ENCODE measurements at regions not wholly inside any gene's neighbourhood (a gene's known extent, or its start where the extent isn't known, plus 50 kb on each side); places are given as distances from the start of the nearest gene placed in this dataset.

DNA sequence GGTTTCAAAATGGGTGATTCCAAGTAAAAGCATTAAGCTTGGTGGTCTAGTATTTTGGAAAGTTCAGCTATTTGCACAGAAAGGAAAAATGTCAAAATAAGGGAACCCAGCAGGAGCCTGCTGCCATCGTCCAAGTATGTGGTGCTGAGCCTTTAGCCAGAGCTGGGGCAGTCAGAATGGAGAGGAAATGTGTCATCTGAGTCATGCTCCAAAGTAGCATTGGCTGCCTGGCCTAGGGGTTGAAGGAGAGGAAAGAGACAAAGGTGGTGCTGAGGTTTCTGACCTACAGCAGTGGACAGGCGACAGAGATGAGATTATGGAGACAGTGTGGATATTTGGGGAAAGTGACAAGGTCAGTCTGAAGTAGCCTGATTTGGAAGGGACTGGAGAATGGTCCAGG is 103.9 kb downstream of the PLCE1 start:
- H3K27me3 ChIP-seq = no peaks in the 10 kb centered on the region
- no peaks in the 10 kb centered on the region for H3K4me1 ChIP-seq
- no peak overlapping the region for H3K27ac ChIP-seq
- no peak for DNase-seq
- ATAC-seq = no peak
- no peaks in the 10 kb centered on the region for H3K9me3 ChIP-seq
- TF ChIP-seq, protein P1, sequence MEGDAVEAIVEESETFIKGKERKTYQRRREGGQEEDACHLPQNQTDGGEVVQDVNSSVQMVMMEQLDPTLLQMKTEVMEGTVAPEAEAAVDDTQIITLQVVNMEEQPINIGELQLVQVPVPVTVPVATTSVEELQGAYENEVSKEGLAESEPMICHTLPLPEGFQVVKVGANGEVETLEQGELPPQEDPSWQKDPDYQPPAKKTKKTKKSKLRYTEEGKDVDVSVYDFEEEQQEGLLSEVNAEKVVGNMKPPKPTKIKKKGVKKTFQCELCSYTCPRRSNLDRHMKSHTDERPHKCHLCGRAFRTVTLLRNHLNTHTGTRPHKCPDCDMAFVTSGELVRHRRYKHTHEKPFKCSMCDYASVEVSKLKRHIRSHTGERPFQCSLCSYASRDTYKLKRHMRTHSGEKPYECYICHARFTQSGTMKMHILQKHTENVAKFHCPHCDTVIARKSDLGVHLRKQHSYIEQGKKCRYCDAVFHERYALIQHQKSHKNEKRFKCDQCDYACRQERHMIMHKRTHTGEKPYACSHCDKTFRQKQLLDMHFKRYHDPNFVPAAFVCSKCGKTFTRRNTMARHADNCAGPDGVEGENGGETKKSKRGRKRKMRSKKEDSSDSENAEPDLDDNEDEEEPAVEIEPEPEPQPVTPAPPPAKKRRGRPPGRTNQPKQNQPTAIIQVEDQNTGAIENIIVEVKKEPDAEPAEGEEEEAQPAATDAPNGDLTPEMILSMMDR (IDR thresholded peaks at IDR 0.05 in 4 of 5, conservative IDR thresholded peaks at IDR 0.05 in 1 of 5) = no peak
- no peak for TF ChIP-seq POLR2A (IDR thresholded peaks at IDR 0.05)
- in situ Hi-C loops (cut with MboI; ENCODE audit: low sequenced_read_pairs in 4 of 4) (no loop called here), intact Hi-C loops (cut with DNase I; ENCODE audit: low total_unique reads) (no loop called here)
- no peaks in the 10 kb centered on the region for H3K36me3 ChIP-seq
- no peak overlapping the region for H3K4me3 ChIP-seq

DNA sequence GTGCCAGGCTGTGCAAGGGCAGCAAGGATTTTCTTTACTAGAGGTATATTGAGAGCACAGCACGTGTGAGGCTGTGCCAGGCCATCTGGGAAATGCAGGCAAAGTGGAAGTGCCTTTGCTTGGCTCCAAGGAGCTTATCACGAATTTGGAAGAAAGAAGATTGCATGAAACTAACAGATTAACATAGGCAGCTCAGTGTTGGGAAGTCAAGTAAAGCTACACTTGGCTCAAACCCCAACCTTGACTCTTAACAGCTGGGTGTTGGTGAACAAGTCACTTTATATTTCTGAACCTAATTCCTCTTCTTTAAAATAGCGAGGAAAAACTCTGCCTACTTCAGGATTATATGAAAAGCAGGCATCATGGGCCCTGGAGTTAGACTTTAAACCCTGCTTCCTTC is 105.2 kb downstream of the PLCE1 start:
- no peaks in the 10 kb centered on the region for H3K9me3 ChIP-seq
- no peak overlapping the region for H3K4me3 ChIP-seq
- no peak for DNase-seq
- intact Hi-C loops (cut with DNase I; ENCODE audit: low total_unique reads) (no loop called here), in situ Hi-C loops (cut with MboI; ENCODE audit: low sequenced_read_pairs in 4 of 4) (no loop called here)
- ATAC-seq = no peak
- H3K4me1 ChIP-seq = peaks cover 5 to 9% of the 10 kb centered on the region in 2 donors
- no peaks in the 10 kb centered on the region for H3K36me3 ChIP-seq
- no peaks in the 10 kb centered on the region for H3K27me3 ChIP-seq
- TF ChIP-seq POLR2A (IDR thresholded peaks at IDR 0.05) = no peak
- TF ChIP-seq, protein P1 (IDR thresholded peaks at IDR 0.05 in 4 of 5, conservative IDR thresholded peaks at IDR 0.05 in 1 of 5) = no peak
- H3K27ac ChIP-seq = no peak overlapping the region

DNA sequence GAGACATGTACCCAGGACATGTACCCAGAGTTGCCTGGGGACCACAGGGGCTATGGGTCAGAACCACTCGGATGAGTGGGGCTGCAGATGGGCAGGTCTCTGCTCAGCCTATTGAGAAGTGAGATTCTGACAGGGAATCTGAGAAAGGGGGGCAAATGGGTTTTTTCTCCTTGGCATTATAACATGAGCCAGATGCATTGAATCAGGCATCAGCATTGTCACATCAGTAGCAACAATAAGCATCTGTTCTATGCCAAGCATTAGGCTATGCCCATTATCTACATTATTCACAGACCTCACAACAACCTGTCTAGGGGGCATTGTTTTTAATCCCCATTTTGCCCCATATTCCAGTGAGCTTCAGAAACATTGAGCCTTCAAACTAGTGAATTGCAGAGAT is 108.2 kb downstream of the PLCE1 start:
- no peak for ATAC-seq
- no peak for TF ChIP-seq POLR2A (IDR thresholded peaks at IDR 0.05)
- TF ChIP-seq, protein P1 (IDR thresholded peaks at IDR 0.05 in 4 of 5, conservative IDR thresholded peaks at IDR 0.05 in 1 of 5) = no peak
- intact Hi-C loops (cut with DNase I; ENCODE audit: low total_unique reads) = no loop called here
- DNase-seq = no peak
- in situ Hi-C loops (cut with MboI; ENCODE audit: low sequenced_read_pairs in 4 of 4) = no loop called here
- H3K27ac ChIP-seq = no peak overlapping the region
- no peaks in the 10 kb centered on the region for H3K9me3 ChIP-seq
- peaks cover 5 to 10% of the 10 kb centered on the region in 2 donors for H3K4me1 ChIP-seq
- H3K27me3 ChIP-seq = no peaks in the 10 kb centered on the region
- H3K4me3 ChIP-seq = no peak overlapping the region
- no peaks in the 10 kb centered on the region for H3K36me3 ChIP-seq

DNA sequence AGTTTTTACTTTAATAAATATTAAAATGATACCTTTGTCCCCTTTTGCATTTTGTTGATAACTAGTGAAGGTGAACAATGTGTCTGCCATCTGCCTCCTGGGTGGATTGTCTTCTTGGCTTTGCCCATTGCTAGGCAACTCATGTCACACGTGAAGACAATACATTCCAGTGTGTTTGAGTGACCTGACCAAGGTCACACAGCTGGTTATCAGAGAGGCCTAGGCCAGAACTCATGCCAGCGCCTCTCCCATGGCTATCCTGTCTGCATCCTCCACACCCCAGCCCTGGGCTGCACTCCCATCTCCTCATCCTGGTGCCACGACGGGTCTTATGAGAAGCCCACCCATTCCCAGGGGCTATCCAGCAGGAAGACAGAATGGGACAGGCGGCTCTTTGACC is 108.7 kb downstream of the PLCE1 start:
- no peak for TF ChIP-seq POLR2A (IDR thresholded peaks at IDR 0.05)
- Histone ChIP-seq H3K4me1 (peaks cover 5 to 10% of the 10 kb centered on the region in 2 donors), H3K4me3 (no peak overlapping the region), H3K27ac (no peak overlapping the region), H3K27me3 (no peaks in the 10 kb centered on the region), H3K36me3 (no peaks in the 10 kb centered on the region), H3K9me3 (no peaks in the 10 kb centered on the region)
- in situ Hi-C loops (cut with MboI; ENCODE audit: low sequenced_read_pairs in 4 of 4) = no loop called here
- no peak for DNase-seq
- no peak for ATAC-seq
- intact Hi-C loops (cut with DNase I; ENCODE audit: low total_unique reads) = no loop called here

DNA sequence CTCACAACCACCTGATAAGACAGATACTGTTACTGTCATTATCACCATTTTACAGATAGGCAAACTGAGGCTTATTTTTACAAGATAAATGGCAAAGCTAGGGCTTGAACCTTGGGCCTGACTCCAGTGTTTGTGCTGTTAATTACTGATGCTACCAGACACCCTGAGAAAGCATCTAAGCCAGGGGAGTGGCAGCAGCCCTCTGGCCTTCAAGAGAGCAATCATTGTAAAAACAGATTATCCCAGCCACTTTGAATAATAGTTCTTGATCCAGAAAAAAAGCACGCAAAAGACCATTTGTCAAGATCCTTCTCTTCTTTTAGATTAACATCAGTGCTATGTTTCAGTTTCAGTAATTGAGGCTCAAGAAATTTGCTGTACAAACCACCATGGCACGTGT is 109.5 kb downstream of the PLCE1 start:
- in situ Hi-C loops (cut with MboI; ENCODE audit: low sequenced_read_pairs in 4 of 4) = no loop called here
- H3K4me1 ChIP-seq = peaks cover 5 to 10% of the 10 kb centered on the region in 2 donors
- DNase-seq (no peak), ATAC-seq (no peak)
- no peak overlapping the region for H3K4me3 ChIP-seq
- H3K9me3 ChIP-seq = no peaks in the 10 kb centered on the region
- no peaks in the 10 kb centered on the region for H3K36me3 ChIP-seq
- H3K27ac ChIP-seq = no peak overlapping the region
- TF ChIP-seq, protein P1 (IDR thresholded peaks at IDR 0.05 in 4 of 5, conservative IDR thresholded peaks at IDR 0.05 in 1 of 5) = no peak
- no peak for TF ChIP-seq POLR2A (IDR thresholded peaks at IDR 0.05)
- H3K27me3 ChIP-seq = no peaks in the 10 kb centered on the region
- intact Hi-C loops (cut with DNase I; ENCODE audit: low total_unique reads) = no loop called here
